Activated T-cell treated with anti-CD3 and anti-CD28 coated beads, Interleukin-2, amount 50 U/mL, for 4 hours (primary cell): ENCODE measurements at regions not wholly inside any gene's neighbourhood (a gene's known extent, or its start where the extent isn't known, plus 50 kb on each side); places are given as distances from the start of the nearest gene placed in this dataset.

Source experiments
- ATAC-seq, 2 donors: fragments of 200-7000 bp; cut with Tn5 transposase; one replicate each; pipeline ENCODE4 v1.10.0; 2021
- DNase-seq: peaks from one replicate; pipeline ENCODE4 v3.0.0-alpha.2; 2020
- H3K27me3 Mint-ChIP-seq: one replicate; pipeline ENCODE4 v1.8.0; 2021; ENCODE audit warnings: low read depth, mixed read lengths
- H3K36me3 Mint-ChIP-seq: one replicate; pipeline ENCODE4 v1.8.0; 2022; ENCODE audit warnings: mixed read lengths; ENCODE audit not compliant: insufficient read depth
- H3K4me1 Mint-ChIP-seq: one replicate; pipeline ENCODE4 v1.8.0; 2021; ENCODE audit warnings: low read depth, mixed read lengths
- H3K4me3 Mint-ChIP-seq: one replicate; pipeline ENCODE4 v1.8.0; 2021; ENCODE audit warnings: mild to moderate bottlenecking, moderate library complexity, mixed read lengths
- H3K9me3 Mint-ChIP-seq: one replicate; pipeline ENCODE4 v1.8.0; 2021; ENCODE audit warnings: mixed read lengths

- Mint-ChIP-seq H3K27me3 (no peaks in the 10 kb centered on the region), H3K4me1 (no peaks in the 10 kb centered on the region), H3K36me3 (no peaks in the 10 kb centered on the region), H3K9me3 (peaks cover 3% of the 10 kb centered on the region), H3K4me3 (no peak overlapping the region)
- DNase-seq (no peak), ATAC-seq (no peak)
Observed at GRCh38 chr14:85752175-85752574, 222.2 kb downstream of the FLRT2 start.

GRCh38 chr14:85744573-85744972 lies 214.6 kb downstream of the FLRT2 start:
- Mint-ChIP-seq H3K36me3 (no peaks in the 10 kb centered on the region), H3K9me3 (peaks cover 3% of the 10 kb centered on the region)

GRCh38 chr14:85732031-85732430 lies 202.1 kb downstream of the FLRT2 start:
- Mint-ChIP-seq H3K27me3 (no peaks in the 10 kb centered on the region), H3K4me1 (no peaks in the 10 kb centered on the region), H3K4me3 (no peak overlapping the region), H3K9me3 (no peaks in the 10 kb centered on the region), H3K36me3 (no peaks in the 10 kb centered on the region)
- ATAC-seq (no peak), DNase-seq (no peak)

More at GRCh38 chr14:85744573-85744972, 214.6 kb downstream of the FLRT2 start:
- Mint-ChIP-seq H3K27me3 (no peaks in the 10 kb centered on the region), H3K4me1 (no peaks in the 10 kb centered on the region), H3K4me3 (no peak overlapping the region)
- no peak for ATAC-seq
- no peak for DNase-seq

GRCh38 chr14:85731186-85731585 lies 201.2 kb downstream of the FLRT2 start:
- no peaks in the 10 kb centered on the region for H3K27me3 Mint-ChIP-seq
- H3K36me3 Mint-ChIP-seq: no peaks in the 10 kb centered on the region
- ATAC-seq (no peak), DNase-seq (no peak)
- no peak overlapping the region for H3K4me3 Mint-ChIP-seq
- no peaks in the 10 kb centered on the region for H3K4me1 Mint-ChIP-seq
- H3K9me3 Mint-ChIP-seq: no peaks in the 10 kb centered on the region

- ATAC-seq: no peak
- H3K4me3 Mint-ChIP-seq: no peak overlapping the region
- H3K9me3 Mint-ChIP-seq: no peaks in the 10 kb centered on the region
- H3K27me3 Mint-ChIP-seq: no peaks in the 10 kb centered on the region
- DNase-seq: no peak
- H3K36me3 Mint-ChIP-seq: no peaks in the 10 kb centered on the region
- H3K4me1 Mint-ChIP-seq: no peaks in the 10 kb centered on the region
Observed at GRCh38 chr14:85728476-85729065, 198.6 kb downstream of the FLRT2 start.

DNA sequence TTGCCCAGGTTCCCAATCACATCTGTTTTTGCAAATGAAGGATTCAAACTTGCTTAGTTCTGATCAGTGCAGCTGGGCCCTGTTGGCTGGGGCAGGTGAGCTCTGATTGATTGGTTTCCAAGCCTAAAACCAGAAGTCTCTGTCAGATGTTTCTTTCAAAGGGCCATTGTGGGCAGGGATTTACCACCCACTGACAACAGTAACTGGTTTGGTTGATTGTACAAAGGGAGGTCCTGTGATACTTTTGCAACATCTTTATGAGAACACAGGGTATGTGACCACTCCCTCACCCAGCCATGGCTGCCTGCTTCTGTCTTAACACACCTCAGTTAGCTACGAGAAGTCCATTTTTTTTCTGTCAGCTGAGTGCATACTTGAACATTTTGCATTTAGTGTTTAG lies 184.1 kb downstream of the FLRT2 start:
- peaks cover 9% of the 10 kb centered on the region for H3K9me3 Mint-ChIP-seq
- DNase-seq (no peak), ATAC-seq (no peak)
- H3K4me3 Mint-ChIP-seq: no peak overlapping the region
- H3K27me3 Mint-ChIP-seq: no peaks in the 10 kb centered on the region
- H3K36me3 Mint-ChIP-seq: no peaks in the 10 kb centered on the region
- H3K4me1 Mint-ChIP-seq: no peaks in the 10 kb centered on the region

DNA sequence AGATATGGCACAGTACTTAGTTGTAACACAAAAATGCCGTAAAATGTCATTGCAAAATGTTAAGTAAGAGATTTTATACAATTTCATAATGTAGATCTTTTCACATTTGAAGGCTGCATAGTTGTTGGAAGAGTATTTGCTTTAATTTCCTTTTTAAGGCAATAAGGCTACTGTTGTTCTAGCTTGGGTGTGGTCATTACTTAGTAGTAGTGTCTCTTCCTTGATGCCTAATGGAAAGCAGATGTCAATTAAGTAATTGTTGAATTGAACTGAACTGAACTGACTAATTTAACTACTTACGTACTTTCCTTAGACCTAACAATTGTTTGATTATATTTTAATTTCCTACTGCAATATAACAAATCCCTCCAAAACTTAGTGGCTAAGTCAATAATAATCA lies 181.7 kb downstream of the FLRT2 start:
- DNase-seq: no peak
- Mint-ChIP-seq H3K9me3 (no peaks in the 10 kb centered on the region), H3K27me3 (no peaks in the 10 kb centered on the region), H3K4me3 (no peak overlapping the region), H3K36me3 (no peaks in the 10 kb centered on the region), H3K4me1 (no peaks in the 10 kb centered on the region)
- no peak for ATAC-seq
